Skin epidermis (tissue), 12 donors: ENCODE measurements at regions not wholly inside any gene's neighbourhood (a gene's known extent, or its start where the extent isn't known, plus 50 kb on each side); places are given as distances from the start of the nearest gene placed in this dataset.

Experiments
- H3K27ac ChIP-seq, 21 experiments: fragments of 200-600 bp; sonication (generic) in 11 of 21; one replicate each; pipeline ENCODE4 v1.5.0; 2020; ENCODE audit warnings: mild to moderate bottlenecking in 3 of 21, inconsistent platforms in 2 of 21, moderate library complexity in 2 of 21
- H3K4me3 ChIP-seq, 7 experiments: fragments of 200-600 bp; sonication (generic) in 2 of 7; one replicate each; pipeline ENCODE4 v1.5.0; 2020; ENCODE audit warnings: inconsistent platforms in 2 of 7, mild to moderate bottlenecking in 2 of 7, moderate library complexity in 1 of 7

- Histone ChIP-seq H3K27ac (no peak overlapping the region), H3K4me3 (no peak overlapping the region)
Observed at GRCh38 chr2:150045601-150046000, 441.9 kb downstream of the RND3 start.

- Histone ChIP-seq H3K27ac (no peak overlapping the region), H3K4me3 (no peak overlapping the region)
Observed at GRCh38 chr2:150043172-150043500, 444.3 kb downstream of the RND3 start.

- H3K4me3 ChIP-seq = no peak overlapping the region
- no peak overlapping the region for H3K27ac ChIP-seq
Observed at GRCh38 chr2:150042500-150043171, 444.8 kb downstream of the RND3 start.

- H3K27ac ChIP-seq = no peak overlapping the region
- H3K4me3 ChIP-seq = no peak overlapping the region
Observed at GRCh38 chr2:150041722-150042425, 445.6 kb downstream of the RND3 start.

- no peak overlapping the region for H3K27ac ChIP-seq
- H3K4me3 ChIP-seq = no peak overlapping the region
Observed at GRCh38 chr2:150036622-150037021, 449.0 kb upstream of the MMADHC start.

- Histone ChIP-seq H3K4me3 (no peak overlapping the region), H3K27ac (no peak overlapping the region)
Observed at GRCh38 chr2:150034665-150035064, 447.1 kb upstream of the MMADHC start.

- H3K4me3 ChIP-seq = no peak overlapping the region
Observed at GRCh38 chr2:150030436-150031190, 443.0 kb upstream of the MMADHC start.

GRCh38 chr2:150028322-150028721 is 440.7 kb upstream of the MMADHC start:
- Histone ChIP-seq H3K27ac (no peak overlapping the region), H3K4me3 (no peak overlapping the region)

More at GRCh38 chr2:150030436-150031190, 443.0 kb upstream of the MMADHC start:
- H3K27ac ChIP-seq = no peak overlapping the region

GRCh38 chr2:150027164-150027563 is 439.6 kb upstream of the MMADHC start:
- Histone ChIP-seq H3K27ac (no peak overlapping the region), H3K4me3 (no peak overlapping the region)

- no peak overlapping the region for H3K27ac ChIP-seq
- H3K4me3 ChIP-seq = no peak overlapping the region
Observed at GRCh38 chr2:150023663-150024062, 436.1 kb upstream of the MMADHC start.

GRCh38 chr2:150023044-150023443 is 435.5 kb upstream of the MMADHC start:
- Histone ChIP-seq H3K27ac (no peak overlapping the region), H3K4me3 (no peak overlapping the region)

- Histone ChIP-seq H3K27ac (no peak overlapping the region), H3K4me3 (no peak overlapping the region)
Observed at GRCh38 chr2:150020937-150021673, 433.5 kb upstream of the MMADHC start.

GRCh38 chr2:150020221-150020620 is 432.6 kb upstream of the MMADHC start:
- Histone ChIP-seq H3K27ac (no peak overlapping the region), H3K4me3 (no peak overlapping the region)

- Histone ChIP-seq H3K27ac (no peak overlapping the region), H3K4me3 (no peak overlapping the region)
Observed at GRCh38 chr2:150019063-150019462, 431.5 kb upstream of the MMADHC start.

- H3K4me3 ChIP-seq = no peak overlapping the region
- H3K27ac ChIP-seq = no peak overlapping the region
Observed at GRCh38 chr2:150012986-150013385, 425.4 kb upstream of the MMADHC start.

GRCh38 chr2:150011161-150011730 is 423.7 kb upstream of the MMADHC start:
- H3K4me3 ChIP-seq = no peak overlapping the region
- no peak overlapping the region for H3K27ac ChIP-seq

GRCh38 chr2:150008901-150009300 is 421.3 kb upstream of the MMADHC start:
- Histone ChIP-seq H3K27ac (no peak overlapping the region), H3K4me3 (no peak overlapping the region)

GRCh38 chr2:150007815-150008430 is 420.3 kb upstream of the MMADHC start:
- no peak overlapping the region for H3K27ac ChIP-seq

GRCh38 chr2:150006591-150006990 is 419.0 kb upstream of the MMADHC start:
- Histone ChIP-seq H3K4me3 (no peak overlapping the region), H3K27ac (no peak overlapping the region)

More at GRCh38 chr2:150007815-150008430, 420.3 kb upstream of the MMADHC start:
- no peak overlapping the region for H3K4me3 ChIP-seq
